Neural cell (in vitro differentiated cells): ENCODE measurements at regions not wholly inside any gene's neighbourhood (a gene's known extent, or its start where the extent isn't known, plus 50 kb on each side); places are given as distances from the start of the nearest gene placed in this dataset.

ENCODE experiments used
- H2AFZ ChIP-seq: fragments of 200-600, 300-800 bp; sonication (generic), shearing (Covaris generic); 2 replicates; pipeline ENCODE4 v1.6.0; 2014; ENCODE audit warnings: low read depth, mild to moderate bottlenecking, antibody characterized with exemption, low read length, moderate library complexity
- H3F3A ChIP-seq: fragments of 200-600 bp; shearing (Covaris generic); 2 replicates; pipeline ENCODE4 v1.6.1; 2016; ENCODE audit warnings: mild to moderate bottlenecking, moderate library complexity, mixed read lengths, antibody characterized with exemption, low read length; ENCODE audit not compliant: insufficient read depth, poor library complexity, severe bottlenecking
- H3K27ac ChIP-seq: fragments of 200-600, 300-800 bp; sonication (generic), shearing (Covaris generic); 2 replicates; pipeline ENCODE4 v1.5.1; 2014; ENCODE audit warnings: mild to moderate bottlenecking, low read length, moderate library complexity
- H3K27me3 ChIP-seq: fragments of 300-800, 200-600 bp; sonication (generic), shearing (Covaris generic); 2 replicates; pipeline ENCODE4 v1.6.0; 2014; ENCODE audit warnings: mild to moderate bottlenecking, low read depth, low read length, moderate library complexity; ENCODE audit not compliant: insufficient read depth
- H3K36me3 ChIP-seq: fragments of 300-800, 200-600 bp; sonication (generic), shearing (Covaris generic); 2 replicates; pipeline ENCODE4 v1.5.1; 2014; ENCODE audit warnings: mild to moderate bottlenecking, antibody characterized with exemption, low read length, moderate library complexity; ENCODE audit not compliant: insufficient read depth
- H3K4me2 ChIP-seq: fragments of 300-800, 200-600 bp; sonication (generic), shearing (Covaris generic); 2 replicates; pipeline ENCODE4 v1.6.0; 2014; ENCODE audit warnings: mild to moderate bottlenecking, low read length
- H3K4me3 ChIP-seq: fragments of 300-800, 200-600 bp; sonication (generic), shearing (Covaris generic); 2 replicates; pipeline ENCODE4 v1.5.1; 2014; ENCODE audit warnings: mild to moderate bottlenecking, low read length, moderate library complexity
- H3K79me2 ChIP-seq: fragments of 200-600 bp; shearing (Covaris generic); replicated peaks from 2 replicates; pipeline ENCODE4 v1.6.0; 2014; ENCODE audit warnings: mild to moderate bottlenecking, low read length, moderate library complexity; ENCODE audit not compliant: insufficient read depth
- H3K9ac ChIP-seq: fragments of 300-800, 200-600 bp; sonication (generic), shearing (Covaris generic); 2 replicates; pipeline ENCODE4 v1.6.1; 2016; ENCODE audit warnings: mild to moderate bottlenecking, low read length, mixed read lengths
- H3K9me2 ChIP-seq: fragments of 200-600 bp; shearing (Covaris generic); 2 replicates; pipeline ENCODE4 v1.6.1; 2016; ENCODE audit warnings: mild to moderate bottlenecking, low read length, mixed read lengths; ENCODE audit not compliant: insufficient read depth
- H3K9me3 ChIP-seq: fragments of 200-600, 300-800 bp; sonication (generic), shearing (Covaris generic); 2 replicates; pipeline ENCODE4 v1.6.1; 2016; ENCODE audit warnings: mild to moderate bottlenecking, mixed run types, low read length, moderate library complexity, mixed read lengths
- H4K20me1 ChIP-seq: fragments of 200-600 bp; shearing (Covaris generic); 2 replicates; pipeline ENCODE4 v1.6.1; 2016; ENCODE audit warnings: mild to moderate bottlenecking, mixed run types; ENCODE audit not compliant: insufficient read depth
- EP300 ChIP-seq: fragments of 450-650 bp; conservative IDR thresholded peaks from 2 replicates; pipeline ENCODE4 v1.6.1; 2014; ENCODE audit warnings: antibody characterized with exemption, mild to moderate bottlenecking, moderate library complexity; ENCODE audit not compliant: poor library complexity, severe bottlenecking
- EZH2 ChIP-seq: fragments of 200-600, 300-800 bp; shearing (Covaris generic), sonication (generic); IDR thresholded peaks from 2 replicates; pipeline ENCODE4 v1.6.1; 2014; ENCODE audit warnings: antibody characterized with exemption, low read length, borderline replicate concordance, mild to moderate bottlenecking; ENCODE audit not compliant: insufficient read depth, poor library complexity, severe bottlenecking
- MXI1 ChIP-seq: fragments of 450-650 bp; conservative IDR thresholded peaks from 2 replicates; pipeline ENCODE4 v1.6.1; 2014; ENCODE audit warnings: antibody characterized with exemption, mild to moderate bottlenecking; ENCODE audit not compliant: poor library complexity, severe bottlenecking
- POLR2AphosphoS5 ChIP-seq: IDR thresholded peaks from 2 replicates; pipeline ENCODE4 v1.6.1; 2012
- RAD21 ChIP-seq: fragments of 450-650 bp; conservative IDR thresholded peaks from 2 replicates; pipeline ENCODE4 v1.6.1; 2014; ENCODE audit warnings: antibody characterized with exemption, mild to moderate bottlenecking, moderate library complexity
- SMC3 ChIP-seq: fragments of 450-650 bp; conservative IDR thresholded peaks from 2 replicates; pipeline ENCODE4 v1.6.1; 2014; ENCODE audit warnings: antibody characterized with exemption, mild to moderate bottlenecking, moderate library complexity; ENCODE audit not compliant: poor library complexity
- TAF1 ChIP-seq: IDR thresholded peaks from 2 replicates; pipeline ENCODE4 v1.6.1; 2012; ENCODE audit warnings: low read depth
- TF ChIP-seq, protein P1 (sequence below): IDR thresholded peaks from 2 replicates; pipeline ENCODE4 v1.6.1; 2012; ENCODE audit warnings: borderline replicate concordance
- TF ChIP-seq, protein P2 (sequence below): fragments of 450-650 bp; IDR thresholded peaks from 2 replicates; pipeline ENCODE4 v1.5.1; 2014; ENCODE audit warnings: antibody characterized with exemption, mild to moderate bottlenecking, moderate library complexity; ENCODE audit not compliant: poor library complexity, severe bottlenecking

GRCh38 chr2:128545829-128546228 is 227.2 kb upstream of the HS6ST1 start:
- Histone ChIP-seq H3F3A (no peaks in the 10 kb centered on the region), H3K9me3 (no peaks in the 10 kb centered on the region), H3K9ac (no peak overlapping the region), H4K20me1 (no peaks in the 10 kb centered on the region), H3K36me3 (no peaks in the 10 kb centered on the region), H3K9me2 (no peaks in the 10 kb centered on the region), H3K4me2 (no peak overlapping the region), H2AFZ (no peak overlapping the region), H3K79me2 (no peaks in the 10 kb centered on the region), H3K4me3 (no peak overlapping the region), H3K27me3 (no peaks in the 10 kb centered on the region), H3K27ac (no peak overlapping the region)
- no peak for TF ChIP-seq POLR2AphosphoS5
- no peak for TF ChIP-seq RAD21
- TF ChIP-seq, protein P1, sequence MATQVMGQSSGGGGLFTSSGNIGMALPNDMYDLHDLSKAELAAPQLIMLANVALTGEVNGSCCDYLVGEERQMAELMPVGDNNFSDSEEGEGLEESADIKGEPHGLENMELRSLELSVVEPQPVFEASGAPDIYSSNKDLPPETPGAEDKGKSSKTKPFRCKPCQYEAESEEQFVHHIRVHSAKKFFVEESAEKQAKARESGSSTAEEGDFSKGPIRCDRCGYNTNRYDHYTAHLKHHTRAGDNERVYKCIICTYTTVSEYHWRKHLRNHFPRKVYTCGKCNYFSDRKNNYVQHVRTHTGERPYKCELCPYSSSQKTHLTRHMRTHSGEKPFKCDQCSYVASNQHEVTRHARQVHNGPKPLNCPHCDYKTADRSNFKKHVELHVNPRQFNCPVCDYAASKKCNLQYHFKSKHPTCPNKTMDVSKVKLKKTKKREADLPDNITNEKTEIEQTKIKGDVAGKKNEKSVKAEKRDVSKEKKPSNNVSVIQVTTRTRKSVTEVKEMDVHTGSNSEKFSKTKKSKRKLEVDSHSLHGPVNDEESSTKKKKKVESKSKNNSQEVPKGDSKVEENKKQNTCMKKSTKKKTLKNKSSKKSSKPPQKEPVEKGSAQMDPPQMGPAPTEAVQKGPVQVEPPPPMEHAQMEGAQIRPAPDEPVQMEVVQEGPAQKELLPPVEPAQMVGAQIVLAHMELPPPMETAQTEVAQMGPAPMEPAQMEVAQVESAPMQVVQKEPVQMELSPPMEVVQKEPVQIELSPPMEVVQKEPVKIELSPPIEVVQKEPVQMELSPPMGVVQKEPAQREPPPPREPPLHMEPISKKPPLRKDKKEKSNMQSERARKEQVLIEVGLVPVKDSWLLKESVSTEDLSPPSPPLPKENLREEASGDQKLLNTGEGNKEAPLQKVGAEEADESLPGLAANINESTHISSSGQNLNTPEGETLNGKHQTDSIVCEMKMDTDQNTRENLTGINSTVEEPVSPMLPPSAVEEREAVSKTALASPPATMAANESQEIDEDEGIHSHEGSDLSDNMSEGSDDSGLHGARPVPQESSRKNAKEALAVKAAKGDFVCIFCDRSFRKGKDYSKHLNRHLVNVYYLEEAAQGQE = no peak
- no peak for TF ChIP-seq MXI1
- TF ChIP-seq, protein P2, sequence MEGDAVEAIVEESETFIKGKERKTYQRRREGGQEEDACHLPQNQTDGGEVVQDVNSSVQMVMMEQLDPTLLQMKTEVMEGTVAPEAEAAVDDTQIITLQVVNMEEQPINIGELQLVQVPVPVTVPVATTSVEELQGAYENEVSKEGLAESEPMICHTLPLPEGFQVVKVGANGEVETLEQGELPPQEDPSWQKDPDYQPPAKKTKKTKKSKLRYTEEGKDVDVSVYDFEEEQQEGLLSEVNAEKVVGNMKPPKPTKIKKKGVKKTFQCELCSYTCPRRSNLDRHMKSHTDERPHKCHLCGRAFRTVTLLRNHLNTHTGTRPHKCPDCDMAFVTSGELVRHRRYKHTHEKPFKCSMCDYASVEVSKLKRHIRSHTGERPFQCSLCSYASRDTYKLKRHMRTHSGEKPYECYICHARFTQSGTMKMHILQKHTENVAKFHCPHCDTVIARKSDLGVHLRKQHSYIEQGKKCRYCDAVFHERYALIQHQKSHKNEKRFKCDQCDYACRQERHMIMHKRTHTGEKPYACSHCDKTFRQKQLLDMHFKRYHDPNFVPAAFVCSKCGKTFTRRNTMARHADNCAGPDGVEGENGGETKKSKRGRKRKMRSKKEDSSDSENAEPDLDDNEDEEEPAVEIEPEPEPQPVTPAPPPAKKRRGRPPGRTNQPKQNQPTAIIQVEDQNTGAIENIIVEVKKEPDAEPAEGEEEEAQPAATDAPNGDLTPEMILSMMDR = no peak

GRCh38 chr2:128547667-128548066 is 229.0 kb upstream of the HS6ST1 start:
- Histone ChIP-seq H2AFZ (no peak overlapping the region), H3K9me2 (no peaks in the 10 kb centered on the region), H3K9me3 (no peaks in the 10 kb centered on the region), H4K20me1 (no peaks in the 10 kb centered on the region), H3K27ac (no peak overlapping the region), H3K4me2 (no peak overlapping the region), H3K27me3 (no peaks in the 10 kb centered on the region), H3K79me2 (no peaks in the 10 kb centered on the region), H3K36me3 (no peaks in the 10 kb centered on the region), H3F3A (no peaks in the 10 kb centered on the region), H3K9ac (no peak overlapping the region), H3K4me3 (no peak overlapping the region)
- TF ChIP-seq MXI1 = no peak
- TF ChIP-seq EZH2 = no peak
- TF ChIP-seq EP300 = no peak
- TF ChIP-seq RAD21 = no peak
- TF ChIP-seq TAF1 = no peak
- TF ChIP-seq POLR2AphosphoS5 = no peak
- no peak for TF ChIP-seq SMC3
- TF ChIP-seq, protein P1 = no peak
